ENCODE measurements at regions not wholly inside any gene's neighbourhood (a gene's known extent, or its start where the extent isn't known, plus 50 kb on each side); places are given as distances from the start of the nearest gene placed in this dataset.
"Not testable (repeated sequence)": the region's sequence is repeated elsewhere in the genome, so short reads cannot be mapped to it uniquely, and the experiment has no call there.

GRCh38 chr3:156048483-156048882 lies 71.9 kb upstream of the KCNAB1 start:
- DNase-seq (ENCODE audit: low read depth) = not testable (repeated sequence)

- DNase-seq (ENCODE audit: low read depth) = no peak
Observed at GRCh38 chr3:156050918-156051317, 69.5 kb upstream of the KCNAB1 start.

DNA sequence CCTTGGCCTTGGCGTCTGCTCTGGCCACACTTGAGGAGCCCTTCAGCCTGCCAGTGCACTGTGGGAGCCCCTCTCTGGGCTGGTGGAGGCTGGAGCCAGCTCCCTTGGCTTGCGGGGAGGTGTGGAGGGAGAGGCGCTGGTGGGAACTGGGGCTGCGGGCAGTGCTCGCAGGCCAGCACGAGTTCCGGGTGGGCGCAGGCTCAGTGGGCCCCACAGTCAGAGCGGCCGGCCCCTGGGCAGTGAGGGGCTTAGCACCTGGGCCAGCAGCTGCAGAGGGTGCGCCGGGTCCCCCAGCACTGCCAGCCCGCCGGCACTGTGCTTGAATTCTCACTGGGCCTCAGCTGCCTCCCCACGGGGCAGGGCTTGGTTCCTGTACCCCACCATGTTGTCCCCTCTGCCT lies 68.7 kb upstream of the KCNAB1 start:
- DNase-seq (ENCODE audit: low read depth) = no peak

DNA sequence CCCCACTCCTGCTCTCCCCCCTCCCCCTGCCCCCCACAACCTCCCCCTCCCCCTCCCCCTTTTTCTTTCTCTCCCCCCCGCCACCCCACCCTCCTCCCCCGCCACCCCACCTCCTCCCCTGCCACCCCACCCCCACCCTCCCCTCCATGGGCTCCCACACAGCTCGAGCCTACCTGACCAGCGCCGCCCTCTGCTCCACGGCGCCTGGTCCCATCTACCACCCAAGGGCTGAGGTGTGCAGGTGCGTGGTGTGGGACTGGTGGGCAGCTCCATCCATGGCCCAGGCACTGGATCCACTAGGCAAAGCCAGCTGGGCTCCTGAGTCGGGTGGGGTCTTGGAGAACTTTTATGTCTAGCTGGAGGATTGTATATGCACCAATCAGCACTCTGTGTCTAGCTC lies 68.3 kb upstream of the KCNAB1 start:
- no peak for DNase-seq (ENCODE audit: low read depth)

GRCh38 chr3:156059950-156060501 lies 60.4 kb upstream of the KCNAB1 start:
- no peak for DNase-seq (ENCODE audit: low read depth)

DNA sequence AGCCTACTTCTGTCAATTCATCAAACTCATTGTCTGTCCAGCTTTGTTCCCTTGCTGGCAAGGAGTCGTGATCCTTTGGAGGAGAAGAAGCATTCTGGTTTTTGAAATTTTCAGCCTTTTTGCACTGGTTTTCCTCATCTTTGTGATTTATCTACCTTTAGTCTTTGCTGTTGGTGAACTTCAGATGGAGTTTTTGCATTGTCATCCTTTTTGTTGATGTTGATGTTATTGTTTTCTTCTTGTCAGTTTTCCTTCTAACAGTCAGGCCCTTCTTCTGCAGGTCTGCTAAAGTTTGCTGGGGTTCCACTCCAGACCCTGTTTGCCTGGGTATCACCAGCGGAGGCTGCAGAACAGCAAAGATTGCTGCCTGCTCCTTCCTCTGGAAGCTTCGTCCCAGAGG lies 52.2 kb upstream of the KCNAB1 start:
- not testable (repeated sequence) for DNase-seq (ENCODE audit: low read depth)

GRCh38 chr3:156070028-156070427 lies 50.4 kb upstream of the KCNAB1 start:
- no peak for DNase-seq (ENCODE audit: low read depth)
